Gastrocnemius medialis (tissue), 4 donors: ENCODE measurements at regions not wholly inside any gene's neighbourhood (a gene's known extent, or its start where the extent isn't known, plus 50 kb on each side); places are given as distances from the start of the nearest gene placed in this dataset.

Source experiments
- ATAC-seq, 2 donors: fragments of 150-250 bp; one replicate each; pipeline ENCODE4 v1.9.1; 2016
- DNase-seq, 2 donors: peaks; one replicate each; pipeline ENCODE4 v3.0.0-alpha.2; 2019
- H3K27ac ChIP-seq, 4 donors: fragments of 200-600 bp; sonication (generic); 1 replicate in 1 of 4; 2 replicates in 3 of 4; pipeline ENCODE4 v1.5.1; 2016 to 2018; ENCODE audit warnings: mild to moderate bottlenecking in 2 of 4, moderate library complexity in 1 of 4
- H3K27me3 ChIP-seq, 3 donors: fragments of 200-600 bp; sonication (generic) in 2 of 3; 1 replicate in 1 of 3; 2 replicates in 2 of 3; pipeline versions ENCODE4 v1.5.1 to v1.6.0; 2016 to 2019; ENCODE audit warnings: mild to moderate bottlenecking in 1 of 3, moderate library complexity in 1 of 3
- H3K36me3 ChIP-seq, 2 donors: fragments of 200-600 bp; sonication (generic) in 1 of 2; one replicate each; pipeline ENCODE4 v1.5.1; 2017 to 2018
- H3K4me1 ChIP-seq, 2 donors: fragments of 200-600 bp; sonication (generic) in 1 of 2; one replicate each; pipeline ENCODE4 v1.5.1; 2016 to 2017; ENCODE audit warnings: mild to moderate bottlenecking in 2 of 2
- H3K4me3 ChIP-seq, 4 donors: fragments of 200-600 bp; sonication (generic) in 3 of 4; 1 replicate in 1 of 4; 2 replicates in 3 of 4; pipeline ENCODE4 v1.5.1; 2016 to 2019; ENCODE audit warnings: mild to moderate bottlenecking in 2 of 4
- H3K9me3 ChIP-seq, 3 donors: fragments of 200-600 bp; sonication (generic) in 2 of 3; 1 replicate in 1 of 3; 2 replicates in 2 of 3; pipeline ENCODE4 v1.5.1; 2016 to 2019
- CTCF ChIP-seq, 5 experiments: fragments of 450-650 bp in 3 of 5; fragments of 200-600 bp in 2 of 5; sonication (generic) in 2 of 5; IDR thresholded peaks in 4 of 5; conservative IDR thresholded peaks in 1 of 5; 1 replicate in 4 of 5; 2 replicates in 1 of 5; pipeline ENCODE4 v1.5.1; 2016 to 2019; ENCODE audit warnings: antibody characterized with exemption in 5 of 5, mild to moderate bottlenecking in 3 of 5, moderate library complexity in 3 of 5
- POLR2A ChIP-seq, 2 donors: fragments of 450-650 bp; IDR thresholded peaks; one replicate each; pipeline ENCODE4 v1.6.1; 2017; ENCODE audit warnings: antibody characterized with exemption in 2 of 2, mild to moderate bottlenecking in 2 of 2, moderate library complexity in 2 of 2
- in situ Hi-C, 4 donors: fragments of 200-750 bp; cut with MboI; loops; one replicate each; pipeline versions ENCODE4 v1.15.0 to v1.8.0; 2017; ENCODE audit warnings: low sequenced_read_pairs in 4 of 4
- intact Hi-C: fragments of 100-400 bp; cut with DNase I; formaldehyde crosslinking; loops from one replicate; pipeline ENCODE4 v1.15.1; 2023; ENCODE audit warnings: low total_unique reads

- no peaks in the 10 kb centered on the region for H3K36me3 ChIP-seq
- no peaks in the 10 kb centered on the region for H3K9me3 ChIP-seq
- intact Hi-C loops = no loop called here
- H3K27me3 ChIP-seq = no peaks in the 10 kb centered on the region
- H3K27ac ChIP-seq = no peak overlapping the region
- ATAC-seq = no peak
- no peak for DNase-seq
- in situ Hi-C loops = no loop called here
- TF ChIP-seq POLR2A (IDR thresholded peaks at IDR 0.05) (no peak), CTCF (IDR thresholded peaks at IDR 0.05 in 4 of 5, conservative IDR thresholded peaks at IDR 0.05 in 1 of 5) (no peak)
- H3K4me3 ChIP-seq = no peak overlapping the region
- H3K4me1 ChIP-seq = no peaks in the 10 kb centered on the region
Observed at GRCh38 chr2:123164216-123164615, 860.9 kb upstream of the CNTNAP5 start.

- Histone ChIP-seq H3K9me3 (no peaks in the 10 kb centered on the region), H3K36me3 (no peaks in the 10 kb centered on the region), H3K4me1 (no peaks in the 10 kb centered on the region), H3K4me3 (no peak overlapping the region), H3K27me3 (no peaks in the 10 kb centered on the region), H3K27ac (no peak overlapping the region)
- TF ChIP-seq CTCF (IDR thresholded peaks at IDR 0.05 in 4 of 5, conservative IDR thresholded peaks at IDR 0.05 in 1 of 5) (no peak), POLR2A (IDR thresholded peaks at IDR 0.05) (no peak)
- no peak for ATAC-seq
- in situ Hi-C loops (no loop called here), intact Hi-C loops (no loop called here)
- DNase-seq = no peak
Observed at GRCh38 chr2:123165616-123166015, 859.5 kb upstream of the CNTNAP5 start.

- H3K4me3 ChIP-seq = no peak overlapping the region
- H3K36me3 ChIP-seq = no peaks in the 10 kb centered on the region
- no peak for TF ChIP-seq POLR2A (IDR thresholded peaks at IDR 0.05)
- TF ChIP-seq CTCF (IDR thresholded peaks at IDR 0.05 in 4 of 5, conservative IDR thresholded peaks at IDR 0.05 in 1 of 5) = no peak
- H3K27me3 ChIP-seq = no peaks in the 10 kb centered on the region
- H3K27ac ChIP-seq = no peak overlapping the region
- DNase-seq (no peak), ATAC-seq (no peak)
- in situ Hi-C loops (no loop called here), intact Hi-C loops (no loop called here)
- H3K4me1 ChIP-seq = no peaks in the 10 kb centered on the region
- H3K9me3 ChIP-seq = no peaks in the 10 kb centered on the region
Observed at GRCh38 chr2:123179526-123179925, 845.6 kb upstream of the CNTNAP5 start.

- DNase-seq (no peak), ATAC-seq (no peak)
- H3K27ac ChIP-seq = no peak overlapping the region
- in situ Hi-C loops = no loop called here
- H3K36me3 ChIP-seq = no peaks in the 10 kb centered on the region
- no peaks in the 10 kb centered on the region for H3K9me3 ChIP-seq
- TF ChIP-seq POLR2A (IDR thresholded peaks at IDR 0.05) = no peak
- TF ChIP-seq CTCF (IDR thresholded peaks at IDR 0.05 in 4 of 5, conservative IDR thresholded peaks at IDR 0.05 in 1 of 5) = no peak
- no peaks in the 10 kb centered on the region for H3K27me3 ChIP-seq
- no peak overlapping the region for H3K4me3 ChIP-seq
- H3K4me1 ChIP-seq = no peaks in the 10 kb centered on the region
- intact Hi-C loops = no loop called here
Observed at GRCh38 chr2:123195957-123196356, 829.1 kb upstream of the CNTNAP5 start.

GRCh38 chr2:123200035-123200434, 825.1 kb upstream of the CNTNAP5 start:
- no peaks in the 10 kb centered on the region for H3K27me3 ChIP-seq
- H3K36me3 ChIP-seq = no peaks in the 10 kb centered on the region
- no peaks in the 10 kb centered on the region for H3K9me3 ChIP-seq
- TF ChIP-seq CTCF (IDR thresholded peaks at IDR 0.05 in 4 of 5, conservative IDR thresholded peaks at IDR 0.05 in 1 of 5) (no peak), POLR2A (IDR thresholded peaks at IDR 0.05) (no peak)
- no peak for DNase-seq
- H3K27ac ChIP-seq = no peak overlapping the region
- intact Hi-C loops (no loop called here), in situ Hi-C loops (no loop called here)
- H3K4me3 ChIP-seq = no peak overlapping the region
- H3K4me1 ChIP-seq = no peaks in the 10 kb centered on the region
- no peak for ATAC-seq
